ENCODE measurements at regions not wholly inside any gene's neighbourhood (a gene's known extent, or its start where the extent isn't known, plus 50 kb on each side); places are given as distances from the start of the nearest gene placed in this dataset.

GRCh38 chr20:24097506-24098245 is 109.1 kb upstream of the GGTLC1 start:
- no peak for DNase-seq

- DNase-seq: no peak
Observed at GRCh38 chr20:24096864-24097450, 108.4 kb upstream of the GGTLC1 start.

GRCh38 chr20:24096264-24096663 is 107.7 kb upstream of the GGTLC1 start:
- no peak for DNase-seq

GRCh38 chr20:24095756-24096155 is 107.2 kb upstream of the GGTLC1 start:
- DNase-seq: peak; percentile 41

- DNase-seq: no peak
Observed at GRCh38 chr20:24095303-24095702, 106.7 kb upstream of the GGTLC1 start.

GRCh38 chr20:24089576-24089975 is 101.0 kb upstream of the GGTLC1 start:
- DNase-seq: no peak

GRCh38 chr20:24086121-24086520 is 97.5 kb upstream of the GGTLC1 start:
- no peak for DNase-seq

GRCh38 chr20:24084281-24084680 is 95.7 kb upstream of the GGTLC1 start:
- DNase-seq: no peak

- no peak for DNase-seq
Observed at GRCh38 chr20:24081077-24081476, 92.5 kb upstream of the GGTLC1 start.

DNA sequence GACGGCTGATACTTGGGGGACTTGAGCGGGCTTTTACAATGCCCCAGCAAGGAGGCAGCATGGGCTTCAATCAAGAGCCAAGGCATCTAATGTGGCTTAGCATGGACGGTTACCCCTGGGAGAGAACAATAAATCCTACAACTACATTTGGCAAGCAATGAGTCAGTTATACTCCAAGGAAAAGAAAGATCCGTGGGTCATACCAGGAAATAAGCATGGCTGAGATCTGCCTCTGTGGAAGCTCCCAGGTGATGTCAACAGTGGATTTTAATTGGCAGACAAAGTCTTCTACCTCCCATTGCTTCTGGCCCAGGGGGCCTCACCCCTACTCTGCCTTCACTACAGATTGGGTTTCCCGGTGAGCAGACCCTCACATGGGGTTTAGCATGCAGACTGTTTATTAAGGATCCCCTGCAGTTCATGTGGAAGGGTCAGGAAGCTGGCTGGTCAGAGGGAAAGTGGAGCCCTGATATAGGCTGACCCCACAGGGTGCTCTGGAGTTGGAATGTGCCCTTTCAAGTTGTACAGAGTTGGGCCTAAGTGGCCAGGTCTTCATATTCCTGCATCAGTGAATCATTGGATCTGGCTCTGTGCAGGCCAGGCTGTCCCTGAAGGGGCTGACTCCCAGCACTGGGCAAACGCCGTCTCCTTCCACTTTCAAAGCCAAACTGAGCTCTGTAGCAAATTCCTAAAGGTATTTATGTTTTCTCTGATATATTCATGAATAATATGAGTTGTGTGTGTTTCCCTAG is 91.3 kb upstream of the GGTLC1 start:
- DNase-seq: no peak

GRCh38 chr20:24077145-24077544 is 88.6 kb upstream of the GGTLC1 start:
- no peak for DNase-seq

DNA sequence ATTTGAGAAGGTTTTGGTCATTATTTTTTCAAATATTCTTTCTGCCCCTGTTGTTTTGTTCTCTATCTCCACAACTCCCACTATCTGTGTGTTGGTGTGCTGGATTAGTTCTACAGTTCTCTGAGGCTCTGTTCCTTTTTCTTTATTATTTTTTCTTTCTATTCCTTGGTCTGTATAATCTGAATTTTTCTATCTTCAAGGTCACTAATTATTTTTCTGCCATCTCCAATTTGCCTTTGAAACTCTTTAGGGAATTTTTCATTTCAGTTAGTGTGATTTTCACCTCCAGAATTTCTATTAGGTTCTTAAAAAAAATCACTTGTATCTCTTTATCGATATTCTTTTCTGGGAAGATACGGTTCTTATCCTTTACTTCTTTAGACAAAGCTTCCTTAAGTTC is 82.1 kb upstream of the GGTLC1 start:
- DNase-seq: no peak

GRCh38 chr20:24066076-24066700 is 77.6 kb upstream of the GGTLC1 start:
- no peak for DNase-seq

GRCh38 chr20:24064915-24065314 is 76.3 kb upstream of the GGTLC1 start:
- no peak for DNase-seq

GRCh38 chr20:24064092-24064491 is 75.5 kb upstream of the GGTLC1 start:
- DNase-seq: no peak

DNA sequence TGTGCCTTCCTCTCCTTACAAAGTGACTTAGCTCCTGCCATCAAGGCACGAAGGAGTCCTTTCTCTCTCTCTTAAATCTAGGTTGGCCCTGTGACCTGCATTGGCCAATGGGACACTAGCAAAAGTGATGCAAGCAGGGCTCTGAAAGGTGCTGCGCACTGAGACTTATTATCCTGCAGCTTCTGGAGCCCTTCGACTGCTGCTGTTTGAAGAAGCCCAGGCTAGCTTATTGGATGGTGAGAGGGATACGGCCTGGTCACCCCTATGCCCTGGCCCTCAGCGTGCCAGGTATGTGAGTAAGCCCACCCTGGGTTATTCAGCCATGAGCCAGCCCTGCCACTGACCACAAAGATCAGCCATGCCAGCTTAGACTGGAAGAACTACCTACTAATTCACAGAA is 74.5 kb upstream of the GGTLC1 start:
- DNase-seq: no peak

GRCh38 chr20:24060851-24061590 is 72.4 kb upstream of the GGTLC1 start:
- DNase-seq: no peak

DNA sequence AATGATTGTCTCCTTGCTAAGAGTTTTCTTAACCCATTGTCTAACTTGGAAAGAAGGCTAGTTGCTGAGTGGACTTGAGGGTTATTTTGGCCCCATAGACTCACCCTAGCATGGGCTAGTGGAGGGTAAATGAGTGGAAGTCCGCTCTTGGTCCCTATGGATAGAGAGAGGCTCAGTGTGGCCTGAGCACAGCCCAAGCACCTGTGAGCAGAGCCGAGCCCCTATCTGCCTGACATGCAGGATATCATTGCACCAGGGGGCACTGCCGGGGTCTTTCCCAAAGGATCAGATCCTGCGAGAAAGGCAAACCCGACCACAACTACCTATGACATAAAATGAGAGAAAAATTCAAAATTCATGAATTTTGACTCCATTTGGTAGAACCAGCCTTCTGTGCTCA is 70.6 kb upstream of the GGTLC1 start:
- DNase-seq: no peak

DNA sequence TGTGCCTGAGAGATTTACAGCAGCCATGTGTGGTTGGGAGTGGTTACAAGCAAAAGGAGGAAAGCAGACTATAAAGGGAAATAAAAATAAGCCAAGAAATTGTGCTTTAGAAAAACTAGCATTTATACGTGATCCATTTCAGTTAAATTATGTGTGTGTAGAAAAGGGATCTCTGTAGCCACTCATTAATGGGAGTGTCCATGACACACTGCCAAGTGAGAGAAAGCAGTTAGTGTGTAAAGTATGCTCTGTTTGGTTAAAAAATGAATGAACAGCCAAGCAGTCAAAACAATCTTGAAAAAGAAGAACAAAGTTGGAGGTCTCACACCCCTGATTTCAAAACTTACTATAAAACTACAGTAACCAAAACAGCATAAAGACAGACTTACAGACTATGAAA is 67.9 kb upstream of the GGTLC1 start:
- DNase-seq: no peak

DNA sequence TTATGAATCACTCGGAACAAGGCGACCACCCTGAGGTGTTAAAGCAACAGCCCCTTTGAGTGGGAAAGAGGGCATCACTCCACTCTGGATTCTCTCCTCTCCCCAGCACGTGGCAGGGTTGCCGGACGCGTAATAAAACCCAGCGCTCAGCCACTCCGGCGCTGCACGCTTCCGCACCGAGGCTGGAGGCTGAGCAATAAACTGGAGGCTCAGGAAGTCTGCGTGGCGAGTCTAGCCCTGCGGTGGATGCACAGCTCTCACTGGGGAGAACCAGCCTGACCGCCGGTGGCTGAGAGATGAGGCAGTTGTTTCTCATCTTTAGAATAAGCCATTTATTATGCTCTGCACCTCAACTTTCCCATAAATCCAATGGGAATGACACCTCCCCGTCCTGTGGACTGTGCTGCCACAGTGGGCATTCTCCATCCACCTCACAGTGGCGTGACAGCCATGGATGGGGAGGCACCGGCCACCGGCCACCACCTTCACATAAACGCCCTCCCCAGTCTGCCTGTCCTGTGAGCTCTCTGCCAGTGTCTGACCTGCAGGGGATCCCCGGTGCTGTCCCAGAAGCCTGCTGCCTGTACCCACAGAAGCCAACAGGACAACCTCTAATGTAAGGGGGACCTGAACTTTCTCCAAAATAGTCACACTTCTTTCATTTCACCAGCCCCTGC is 64.2 kb upstream of the GGTLC1 start:
- DNase-seq: no peak

GRCh38 chr20:24051160-24051559 is 62.6 kb upstream of the GGTLC1 start:
- no peak for DNase-seq

DNA sequence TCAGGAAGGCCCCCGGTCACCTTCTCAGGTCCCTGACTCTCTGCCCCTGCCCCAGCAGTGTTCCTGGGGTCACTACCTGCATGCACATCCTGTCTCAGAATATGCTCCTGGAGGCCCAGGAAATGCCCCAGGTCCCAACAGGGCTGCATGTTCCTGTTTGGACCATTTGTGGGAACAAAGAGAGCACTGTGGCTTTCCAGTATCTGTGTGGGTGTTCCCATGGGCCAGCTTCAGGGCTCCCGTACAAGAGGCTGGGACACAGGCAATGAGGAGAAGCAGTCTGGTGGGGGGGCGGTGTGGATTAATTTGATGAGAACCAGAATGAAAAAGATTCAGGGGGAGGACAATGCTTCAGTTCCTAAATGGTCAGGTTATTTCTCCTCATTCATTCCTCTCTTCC is 61.5 kb upstream of the GGTLC1 start:
- no peak for DNase-seq
